ENCODE measurements at regions not wholly inside any gene's neighbourhood (a gene's known extent, or its start where the extent isn't known, plus 50 kb on each side); places are given as distances from the start of the nearest gene placed in this dataset.

- H3K27ac ChIP-seq = peak overlapping the region in 1 of 4 donors; percentile 64
- TF ChIP-seq EP300 (IDR thresholded peaks at IDR 0.05) = no peak
- no peak for TF ChIP-seq CTCF (IDR thresholded peaks at IDR 0.05)
- TF ChIP-seq POLR2A (IDR thresholded peaks at IDR 0.05) = no peak
- peaks cover 0 to 46% (median 29%) of the 10 kb centered on the region in 4 donors for H3K4me1 ChIP-seq
- WGBS, 2 donors = 54 to 58% methylated on average over 19 to 21 of the region's 21 CpGs
- peaks cover 0 to 2% (median 0%) of the 10 kb centered on the region in 4 donors for H3K9me3 ChIP-seq
- DNase-seq (ENCODE audit: low spot score in 2 of 2) = no peak
- no peaks in the 10 kb centered on the region for H3K36me3 ChIP-seq
- H3K27me3 ChIP-seq = no peaks in the 10 kb centered on the region
- H3K4me3 ChIP-seq = no peak overlapping the region
Measured at GRCh38 chr16:85330006-85330693, 217.9 kb upstream of the CIBAR2 start.

DNA sequence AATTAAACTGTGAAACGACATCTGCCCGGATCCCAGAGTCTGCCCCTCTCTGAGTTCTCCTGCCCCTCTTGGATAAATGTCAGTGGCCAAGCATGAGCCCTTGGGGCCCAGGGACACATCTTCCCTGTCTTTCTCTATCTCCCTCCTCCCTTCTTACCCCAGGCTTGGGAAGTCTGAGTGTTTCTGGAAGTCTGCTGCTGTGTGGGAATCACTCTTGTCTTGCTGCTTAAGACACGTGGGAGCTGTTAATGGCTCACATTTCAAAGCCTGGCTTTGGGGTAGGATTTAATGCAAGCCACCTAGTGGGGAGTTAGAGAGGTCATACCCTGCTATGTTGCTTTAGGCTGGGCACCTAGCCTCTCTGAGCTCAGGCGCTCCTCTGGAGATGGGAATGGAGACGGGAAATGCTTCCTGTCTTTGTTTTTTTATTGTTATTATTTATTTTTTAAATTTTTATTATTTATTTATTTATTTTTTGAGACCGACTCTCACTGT lies 218.5 kb upstream of the CIBAR2 start:
- no peak for DNase-seq (ENCODE audit: low spot score in 2 of 2)
- TF ChIP-seq CTCF (IDR thresholded peaks at IDR 0.05) (peak in 3 of 5 experiments; percentile 29 to 44 (median 35)), EP300 (IDR thresholded peaks at IDR 0.05) (no peak)
- WGBS, 2 donors = 43 to 47% methylated on average over 6 of the region's 6 CpGs

DNA sequence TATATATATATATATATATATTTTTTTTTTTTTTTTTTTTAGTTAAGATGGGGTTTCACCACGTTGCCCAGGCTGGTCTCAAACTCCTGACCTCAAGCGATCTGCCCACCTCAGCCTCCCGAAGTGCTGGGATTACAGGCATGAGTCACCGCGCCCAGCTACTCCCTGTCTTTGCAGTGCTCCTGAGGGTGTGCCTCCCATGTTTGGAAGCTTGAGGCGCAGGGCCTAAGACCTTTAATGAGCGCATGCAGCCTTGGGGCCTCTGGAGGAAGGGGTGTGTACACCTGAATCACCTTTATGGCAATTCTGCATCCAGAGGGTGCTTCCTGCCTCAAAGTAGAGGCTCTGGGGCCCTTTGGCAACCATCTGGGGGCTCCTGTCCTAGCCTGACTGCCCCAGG lies 219.4 kb upstream of the CIBAR2 start:
- Histone ChIP-seq H3K27ac (no peak overlapping the region), H3K36me3 (no peaks in the 10 kb centered on the region), H3K27me3 (no peaks in the 10 kb centered on the region), H3K9me3 (peaks cover 0 to 2% (median 0%) of the 10 kb centered on the region in 4 donors), H3K4me3 (no peak overlapping the region), H3K4me1 (peaks cover 0 to 59% (median 35%) of the 10 kb centered on the region in 4 donors)
- no peak for DNase-seq (ENCODE audit: low spot score in 2 of 2)
- TF ChIP-seq POLR2A (IDR thresholded peaks at IDR 0.05) (no peak), CTCF (IDR thresholded peaks at IDR 0.05) (no peak), EP300 (IDR thresholded peaks at IDR 0.05) (no peak)
- WGBS, 2 donors = 45 to 70% methylated on average over 4 to 7 of the region's 7 CpGs

More for the DNA sequence above, 218.5 kb upstream of the CIBAR2 start:
- H3K27me3 ChIP-seq = no peaks in the 10 kb centered on the region
- H3K4me1 ChIP-seq = peaks cover 0 to 52% (median 32%) of the 10 kb centered on the region in 4 donors
- H3K9me3 ChIP-seq = peaks cover 0 to 2% (median 0%) of the 10 kb centered on the region in 4 donors
- no peak overlapping the region for H3K4me3 ChIP-seq
- H3K27ac ChIP-seq = peak overlapping the region in 1 of 4 donors; percentile 64
- no peaks in the 10 kb centered on the region for H3K36me3 ChIP-seq

DNA sequence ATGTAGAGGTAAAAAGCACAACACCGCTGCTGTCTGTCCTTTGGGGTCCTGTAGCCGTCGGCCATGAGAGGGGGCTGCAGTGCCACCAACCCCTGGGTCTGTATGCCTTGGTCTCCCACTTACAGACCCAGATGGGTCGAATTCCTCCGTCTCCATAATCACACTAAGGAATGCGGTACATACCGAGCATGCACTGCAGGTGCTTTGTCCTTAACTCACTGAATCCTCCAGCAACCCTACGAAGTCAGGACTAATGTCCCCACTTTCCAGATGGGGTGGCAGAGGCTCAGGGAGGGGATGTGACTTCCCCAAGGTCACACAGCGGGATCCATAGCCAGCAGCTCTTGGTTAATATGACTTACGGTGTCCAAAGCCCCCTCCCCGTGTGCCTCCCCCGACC lies 219.9 kb upstream of the CIBAR2 start:
- TF ChIP-seq POLR2A (IDR thresholded peaks at IDR 0.05) (no peak), CTCF (IDR thresholded peaks at IDR 0.05) (no peak), EP300 (IDR thresholded peaks at IDR 0.05) (no peak)
- no peak for DNase-seq (ENCODE audit: low spot score in 2 of 2)
- H3K4me1 ChIP-seq = peaks cover 0 to 59% (median 35%) of the 10 kb centered on the region in 4 donors
- no peaks in the 10 kb centered on the region for H3K9me3 ChIP-seq
- H3K4me3 ChIP-seq = no peak overlapping the region
- H3K27me3 ChIP-seq = no peaks in the 10 kb centered on the region
- H3K27ac ChIP-seq = no peak overlapping the region
- H3K36me3 ChIP-seq = no peaks in the 10 kb centered on the region
- 87 to 95% methylated on average over 12 of the region's 12 CpGs for WGBS, 2 donors

DNA sequence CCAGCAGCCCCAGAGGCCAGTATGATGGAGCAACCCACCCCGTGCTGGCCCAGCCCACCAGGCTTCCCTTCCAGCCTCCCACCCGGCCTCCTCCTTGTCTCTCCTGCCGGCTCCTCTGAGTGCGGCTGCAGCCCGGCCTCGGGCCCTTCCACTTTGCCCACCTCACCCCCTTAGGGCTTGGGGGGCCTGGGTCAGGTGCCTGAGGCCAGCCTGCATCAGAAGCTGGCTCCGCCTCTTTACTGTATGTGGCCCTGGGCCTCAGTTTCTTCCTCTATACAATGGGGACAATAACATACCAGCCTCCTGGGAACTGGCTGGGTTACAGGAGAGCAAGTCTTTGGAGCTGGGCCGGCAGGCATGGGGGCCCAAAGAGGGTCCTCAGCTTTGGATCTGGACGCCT lies 221.1 kb upstream of the CIBAR2 start:
- H3K27me3 ChIP-seq = no peaks in the 10 kb centered on the region

More for the DNA sequence above, 221.1 kb upstream of the CIBAR2 start:
- Histone ChIP-seq H3K4me3 (no peak overlapping the region), H3K36me3 (no peaks in the 10 kb centered on the region), H3K9me3 (no peaks in the 10 kb centered on the region), H3K27ac (no peak overlapping the region), H3K4me1 (peaks cover 0 to 50% (median 29%) of the 10 kb centered on the region in 4 donors)
- TF ChIP-seq EP300 (IDR thresholded peaks at IDR 0.05) = no peak
- WGBS, 2 donors = 94 to 96% methylated on average over 9 of the region's 9 CpGs
- no peak for DNase-seq (ENCODE audit: low spot score in 2 of 2)
